ENCODE measurements at regions not wholly inside any gene's neighbourhood (a gene's known extent, or its start where the extent isn't known, plus 50 kb on each side); places are given as distances from the start of the nearest gene placed in this dataset.
"Not testable (repeated sequence)": the region's sequence is repeated elsewhere in the genome, so short reads cannot be mapped to it uniquely, and the experiment has no call there.

- TF ChIP-seq CTCF (IDR thresholded peaks at IDR 0.05; ENCODE audit: control insufficient read depth, insufficient read depth, low read depth, low read length, missing control alignments): no peak
- no peak overlapping the region for H3K4me3 ChIP-seq (ENCODE audit: control insufficient read depth, low read depth, low read length)
- DNase-seq (ENCODE audit: low read depth): no peak
Measured at GRCh38 chr17:53466733-53467132, 356.0 kb upstream of the KIF2B start.

- not testable (repeated sequence) for H3K4me3 ChIP-seq (ENCODE audit: control insufficient read depth, low read depth, low read length); DNase-seq (ENCODE audit: low read depth)
Measured at GRCh38 chr17:53464396-53464795, 358.3 kb upstream of the KIF2B start.

- DNase-seq (ENCODE audit: low read depth): no peak
- no peak overlapping the region for H3K4me3 ChIP-seq (ENCODE audit: control insufficient read depth, low read depth, low read length)
- no peak for TF ChIP-seq CTCF (IDR thresholded peaks at IDR 0.05; ENCODE audit: control insufficient read depth, insufficient read depth, low read depth, low read length, missing control alignments)
Measured at GRCh38 chr17:53463363-53463762, 359.4 kb upstream of the KIF2B start.

GRCh38 chr17:53462393-53462811 is 360.3 kb upstream of the KIF2B start:
- no peak overlapping the region for H3K4me3 ChIP-seq (ENCODE audit: control insufficient read depth, low read depth, low read length)
- no peak for DNase-seq (ENCODE audit: low read depth)
- TF ChIP-seq CTCF (IDR thresholded peaks at IDR 0.05; ENCODE audit: control insufficient read depth, insufficient read depth, low read depth, low read length, missing control alignments): no peak

- not testable (repeated sequence) for DNase-seq (ENCODE audit: low read depth); H3K4me3 ChIP-seq (ENCODE audit: control insufficient read depth, low read depth, low read length)
Measured at GRCh38 chr17:53455943-53456342, 366.8 kb upstream of the KIF2B start.

- TF ChIP-seq CTCF (IDR thresholded peaks at IDR 0.05; ENCODE audit: control insufficient read depth, insufficient read depth, low read depth, low read length, missing control alignments): no peak
- no peak for DNase-seq (ENCODE audit: low read depth)
- H3K4me3 ChIP-seq (ENCODE audit: control insufficient read depth, low read depth, low read length): no peak overlapping the region
Measured at GRCh38 chr17:53454337-53454736, 368.4 kb upstream of the KIF2B start.

GRCh38 chr17:53449324-53449723 is 373.4 kb upstream of the KIF2B start:
- no peak overlapping the region for H3K4me3 ChIP-seq (ENCODE audit: control insufficient read depth, low read depth, low read length)
- no peak for DNase-seq (ENCODE audit: low read depth)
- no peak for TF ChIP-seq CTCF (IDR thresholded peaks at IDR 0.05; ENCODE audit: control insufficient read depth, insufficient read depth, low read depth, low read length, missing control alignments)

GRCh38 chr17:53428913-53429312 is 393.8 kb upstream of the KIF2B start:
- TF ChIP-seq CTCF (IDR thresholded peaks at IDR 0.05; ENCODE audit: control insufficient read depth, insufficient read depth, low read depth, low read length, missing control alignments): no peak
- no peak overlapping the region for H3K4me3 ChIP-seq (ENCODE audit: control insufficient read depth, low read depth, low read length)
- DNase-seq (ENCODE audit: low read depth): no peak

All from AG09309 (cell line).